ENCODE measurements at regions not wholly inside any gene's neighbourhood (a gene's known extent, or its start where the extent isn't known, plus 50 kb on each side); places are given as distances from the start of the nearest gene placed in this dataset.

GRCh38 chr1:228937351-228937750, 202.1 kb downstream of the RHOU start:
- DNase-seq (ENCODE audit: extremely low spot score): no peak
- ChIA-PET POLR2A (interaction anchor here (0.7 kb wide), 1 partner anchor 158 kb away, joined by 3 read pairs; no protein-coding TSS in a partner anchor), CTCF (interaction anchor here (1.0 kb wide), 1 partner anchor 14 kb away, joined by 3 read pairs; no protein-coding TSS in a partner anchor)
- TF ChIP-seq NFRKB (IDR thresholded peaks at IDR 0.05) (no peak), FOXM1 (IDR thresholded peaks at IDR 0.05; ENCODE audit: borderline replicate concordance) (no peak), ZNF384 (IDR thresholded peaks at IDR 0.05) (no peak), ARNT (IDR thresholded peaks at IDR 0.05) (no peak), FOXK2 (IDR thresholded peaks at IDR 0.05) (no peak), PKNOX1 (IDR thresholded peaks at IDR 0.05) (no peak), LEF1 (IDR thresholded peaks at IDR 0.05; ENCODE audit: borderline replicate concordance) (no peak)

GRCh38 chr1:228937851-228938536, 202.7 kb downstream of the RHOU start:
- no peak for DNase-seq (ENCODE audit: extremely low spot score)
- POLR2A ChIA-PET: interaction anchor here (0.7 kb wide), 2 partner anchors 32 to 159 kb away, joined by 3 read pairs; no protein-coding TSS in a partner anchor
- no peak for TF ChIP-seq FOXM1 (IDR thresholded peaks at IDR 0.05; ENCODE audit: borderline replicate concordance)
- no peak for TF ChIP-seq ELF4 (IDR thresholded peaks at IDR 0.05)
- TF ChIP-seq LEF1 (IDR thresholded peaks at IDR 0.05; ENCODE audit: borderline replicate concordance): no peak
- TF ChIP-seq SUZ12 (IDR thresholded peaks at IDR 0.05): no peak
- no peak for TF ChIP-seq SP1 (IDR thresholded peaks at IDR 0.05)
- TF ChIP-seq TARDBP (IDR thresholded peaks at IDR 0.05): no peak
- TF ChIP-seq FOXK2 (IDR thresholded peaks at IDR 0.05): no peak
- CTCF ChIA-PET: interaction anchor here (1.0 kb wide), 1 partner anchor 14 kb away, joined by 3 read pairs; no protein-coding TSS in a partner anchor

- ChIA-PET CTCF (no interaction called here), POLR2A (interaction anchor here (0.7 kb wide), 1 partner anchor 32 kb away, joined by 3 read pairs; no protein-coding TSS in a partner anchor)
- TF ChIP-seq BHLHE40 (IDR thresholded peaks at IDR 0.05; ENCODE audit: borderline replicate concordance) (no peak), TARDBP (IDR thresholded peaks at IDR 0.05) (no peak), HDGF (IDR thresholded peaks at IDR 0.05; ENCODE audit: borderline replicate concordance) (no peak), FOXA1 (IDR thresholded peaks at IDR 0.05) (no peak), ARNT (IDR thresholded peaks at IDR 0.05) (no peak), CTBP1 (IDR thresholded peaks at IDR 0.05; ENCODE audit: borderline replicate concordance) (no peak), LEF1 (IDR thresholded peaks at IDR 0.05; ENCODE audit: borderline replicate concordance) (no peak), SUZ12 (IDR thresholded peaks at IDR 0.05) (no peak), L3MBTL2 (conservative IDR thresholded peaks at IDR 0.05) (no peak), FOXK2 (IDR thresholded peaks at IDR 0.05) (no peak), NFRKB (IDR thresholded peaks at IDR 0.05) (no peak), ELF4 (IDR thresholded peaks at IDR 0.05) (no peak), FOXM1 (IDR thresholded peaks at IDR 0.05; ENCODE audit: borderline replicate concordance) (no peak), PKNOX1 (IDR thresholded peaks at IDR 0.05) (no peak)
- DNase-seq (ENCODE audit: extremely low spot score): no peak
Measured at GRCh38 chr1:228938537-228938901, 203.2 kb downstream of the RHOU start.

- TF ChIP-seq FOXM1 (IDR thresholded peaks at IDR 0.05; ENCODE audit: borderline replicate concordance) (no peak), TARDBP (IDR thresholded peaks at IDR 0.05) (no peak), ELF4 (IDR thresholded peaks at IDR 0.05) (no peak), BHLHE40 (IDR thresholded peaks at IDR 0.05; ENCODE audit: borderline replicate concordance) (no peak), NFRKB (IDR thresholded peaks at IDR 0.05) (no peak), PKNOX1 (IDR thresholded peaks at IDR 0.05) (no peak), HDGF (IDR thresholded peaks at IDR 0.05; ENCODE audit: borderline replicate concordance) (no peak), FOXK2 (IDR thresholded peaks at IDR 0.05) (no peak), ARNT (IDR thresholded peaks at IDR 0.05) (no peak), ZNF384 (IDR thresholded peaks at IDR 0.05) (no peak), L3MBTL2 (conservative IDR thresholded peaks at IDR 0.05) (no peak), SUZ12 (IDR thresholded peaks at IDR 0.05) (no peak), LEF1 (IDR thresholded peaks at IDR 0.05; ENCODE audit: borderline replicate concordance) (no peak), CTBP1 (IDR thresholded peaks at IDR 0.05; ENCODE audit: borderline replicate concordance) (no peak), FOXA1 (IDR thresholded peaks at IDR 0.05) (no peak), SP1 (IDR thresholded peaks at IDR 0.05) (no peak)
- ChIA-PET POLR2A (interaction anchor here (0.7 kb wide), 1 partner anchor 31 kb away, joined by 3 read pairs; no protein-coding TSS in a partner anchor), CTCF (interaction anchor here (0.6 kb wide), 1 partner anchor 205 kb away, joined by 3 read pairs; no protein-coding TSS in a partner anchor)
- no peak for DNase-seq (ENCODE audit: extremely low spot score)
Measured at GRCh38 chr1:228939001-228939691, 203.9 kb downstream of the RHOU start.

DNA sequence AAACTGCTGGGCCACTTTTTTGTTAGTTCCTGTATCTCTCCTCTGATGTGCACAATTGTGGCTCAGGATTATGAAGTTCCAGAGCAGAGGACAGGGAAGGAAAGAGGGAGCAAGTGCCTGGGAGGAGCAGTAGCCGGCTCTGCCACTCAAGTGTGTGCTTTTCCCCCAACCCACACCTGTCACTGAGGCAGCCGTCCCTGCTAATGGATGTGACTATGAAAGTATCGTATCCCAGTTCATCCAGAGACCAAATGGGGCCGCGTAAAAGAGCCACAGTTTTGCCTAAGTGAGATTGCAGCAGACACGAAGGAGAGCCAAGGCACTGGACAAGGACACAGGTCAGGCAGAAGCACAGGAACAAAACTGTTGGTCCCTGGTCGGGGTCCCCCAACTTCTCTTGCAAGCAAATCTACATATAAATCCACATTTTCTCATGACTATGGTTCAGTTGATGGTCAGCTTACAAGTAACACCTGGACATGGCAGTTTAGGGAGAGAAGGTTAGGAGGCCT, 204.7 kb downstream of the RHOU start:
- TF ChIP-seq ELF4 (IDR thresholded peaks at IDR 0.05) (no peak), SP1 (IDR thresholded peaks at IDR 0.05) (no peak), SUZ12 (IDR thresholded peaks at IDR 0.05) (no peak), CTBP1 (IDR thresholded peaks at IDR 0.05; ENCODE audit: borderline replicate concordance) (no peak), PKNOX1 (IDR thresholded peaks at IDR 0.05) (no peak), FOXM1 (IDR thresholded peaks at IDR 0.05; ENCODE audit: borderline replicate concordance) (no peak), BHLHE40 (IDR thresholded peaks at IDR 0.05; ENCODE audit: borderline replicate concordance) (no peak), ARNT (IDR thresholded peaks at IDR 0.05) (no peak), HDGF (IDR thresholded peaks at IDR 0.05; ENCODE audit: borderline replicate concordance) (no peak), FOXA1 (IDR thresholded peaks at IDR 0.05) (no peak), LEF1 (IDR thresholded peaks at IDR 0.05; ENCODE audit: borderline replicate concordance) (no peak), ZNF384 (IDR thresholded peaks at IDR 0.05) (no peak), FOXK2 (IDR thresholded peaks at IDR 0.05) (no peak), L3MBTL2 (conservative IDR thresholded peaks at IDR 0.05) (no peak), NFRKB (IDR thresholded peaks at IDR 0.05) (no peak), TARDBP (IDR thresholded peaks at IDR 0.05) (no peak)
- DNase-seq (ENCODE audit: extremely low spot score): no peak
- POLR2A ChIA-PET: no interaction called here
- CTCF ChIA-PET: interaction anchor here (0.6 kb wide), 1 partner anchor 205 kb away, joined by 3 read pairs; no protein-coding TSS in a partner anchor
